GM20000 (cell line): ENCODE measurements at regions not wholly inside any gene's neighbourhood (a gene's known extent, or its start where the extent isn't known, plus 50 kb on each side); places are given as distances from the start of the nearest gene placed in this dataset.

Experiments
- DNase-seq: peaks from one replicate; pipeline ENCODE4 v3.0.0; 2012; ENCODE audit warnings: low spot score
- CTCF ChIP-seq: IDR thresholded peaks from 2 replicates; pipeline ENCODE4 v1.5.1; 2012; ENCODE audit warnings: mild to moderate bottlenecking, control low read depth; ENCODE audit errors: extremely low read depth, missing control alignments

GRCh38 chr2:60380411-60380810, 173.0 kb downstream of the BCL11A start:
- no peak for DNase-seq
- TF ChIP-seq CTCF = no peak

- TF ChIP-seq CTCF = no peak
Measured at GRCh38 chr2:60379684-60380083, 173.8 kb downstream of the BCL11A start.

GRCh38 chr2:60379216-60379615, 174.2 kb downstream of the BCL11A start:
- no peak for DNase-seq
- no peak for TF ChIP-seq CTCF

More at GRCh38 chr2:60379684-60380083, 173.8 kb downstream of the BCL11A start:
- no peak for DNase-seq

GRCh38 chr2:60377825-60378224, 175.6 kb downstream of the BCL11A start:
- no peak for TF ChIP-seq CTCF
- no peak for DNase-seq

- DNase-seq = no peak
- TF ChIP-seq CTCF = no peak
Measured at GRCh38 chr2:60376252-60376651, 177.2 kb downstream of the BCL11A start.

GRCh38 chr2:60371681-60372080, 181.8 kb downstream of the BCL11A start:
- DNase-seq = no peak
- no peak for TF ChIP-seq CTCF

- DNase-seq = no peak
- no peak for TF ChIP-seq CTCF
Measured at GRCh38 chr2:60371219-60371618, 182.2 kb downstream of the BCL11A start.
